GM19397 (cell line): ENCODE measurements at regions not wholly inside any gene's neighbourhood (a gene's known extent, or its start where the extent isn't known, plus 50 kb on each side); places are given as distances from the start of the nearest gene placed in this dataset.

ENCODE experiments used
- ATAC-seq: cut with Tn5 transposase; IDR thresholded peaks from one replicate; pipeline ENCODE4 v1.9.1; 2021; ENCODE audit warnings: mild to moderate bottlenecking, moderate library complexity; ENCODE audit not compliant: unreplicated experiment

GRCh38 chr17:12575641-12576040 lies 90.0 kb upstream of the MYOCD start:
- ATAC-seq: no peak

- no peak for ATAC-seq
Measured at GRCh38 chr17:12579288-12579687, 86.4 kb upstream of the MYOCD start.

GRCh38 chr17:12580640-12581039 lies 85.0 kb upstream of the MYOCD start:
- ATAC-seq: no peak

- no peak for ATAC-seq
Measured at GRCh38 chr17:12584727-12585126, 81.0 kb upstream of the MYOCD start.

- no peak for ATAC-seq
Measured at GRCh38 chr17:12588531-12588930, 77.2 kb upstream of the MYOCD start.

GRCh38 chr17:12590417-12590816 lies 75.3 kb upstream of the MYOCD start:
- no peak for ATAC-seq

- no peak for ATAC-seq
Measured at GRCh38 chr17:12591021-12591735, 74.5 kb upstream of the MYOCD start.

GRCh38 chr17:12592941-12593340 lies 72.7 kb upstream of the MYOCD start:
- no peak for ATAC-seq

- no peak for ATAC-seq
Measured at GRCh38 chr17:12596961-12597360, 68.7 kb upstream of the MYOCD start.

GRCh38 chr17:12597895-12598294 lies 67.8 kb upstream of the MYOCD start:
- ATAC-seq: no peak

GRCh38 chr17:12599186-12599920 lies 66.3 kb upstream of the MYOCD start:
- no peak for ATAC-seq

GRCh38 chr17:12600349-12600748 lies 65.3 kb upstream of the MYOCD start:
- ATAC-seq: no peak

GRCh38 chr17:12603566-12603965 lies 62.1 kb upstream of the MYOCD start:
- no peak for ATAC-seq

GRCh38 chr17:12605222-12605621 lies 60.5 kb upstream of the MYOCD start:
- ATAC-seq: no peak

- no peak for ATAC-seq
Measured at GRCh38 chr17:12613566-12613965, 52.1 kb upstream of the MYOCD start.
